HG03460 (cell line): ENCODE measurements at regions not wholly inside any gene's neighbourhood (a gene's known extent, or its start where the extent isn't known, plus 50 kb on each side); places are given as distances from the start of the nearest gene placed in this dataset.
"Not testable (repeated sequence)": the region's sequence is repeated elsewhere in the genome, so short reads cannot be mapped to it uniquely, and the experiment has no call there.

Experiments
- ATAC-seq: cut with Tn5 transposase; IDR thresholded peaks from one replicate; pipeline ENCODE4 v1.9.1; 2021; ENCODE audit not compliant: unreplicated experiment

DNA sequence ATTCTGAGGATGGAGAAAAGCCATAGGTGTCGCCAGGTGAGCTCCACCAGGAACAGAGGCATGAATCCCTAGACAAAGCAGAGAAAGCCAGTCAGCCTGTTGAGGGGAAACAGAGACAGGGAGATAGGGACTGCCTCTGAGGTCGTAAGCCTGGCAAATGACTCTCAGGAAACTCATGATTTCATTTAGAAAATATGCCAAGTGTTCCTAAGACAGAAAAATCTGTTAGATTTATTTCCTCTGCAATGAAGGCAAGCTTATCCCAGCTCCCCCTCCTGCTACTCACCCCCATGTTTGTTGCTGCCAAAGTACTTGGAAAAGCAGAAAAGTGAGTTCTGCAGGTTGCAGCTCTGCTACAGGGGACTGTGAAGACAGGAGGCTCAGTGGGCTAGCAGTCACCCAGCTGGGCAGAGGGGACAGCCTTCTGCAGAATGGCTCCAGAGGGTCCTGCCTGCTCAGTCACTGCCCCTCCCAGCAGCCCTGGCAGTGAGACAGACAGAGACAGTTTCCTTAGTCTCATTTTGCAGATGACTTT is 184.3 kb downstream of the ADRA2A start:
- no peak for ATAC-seq

DNA sequence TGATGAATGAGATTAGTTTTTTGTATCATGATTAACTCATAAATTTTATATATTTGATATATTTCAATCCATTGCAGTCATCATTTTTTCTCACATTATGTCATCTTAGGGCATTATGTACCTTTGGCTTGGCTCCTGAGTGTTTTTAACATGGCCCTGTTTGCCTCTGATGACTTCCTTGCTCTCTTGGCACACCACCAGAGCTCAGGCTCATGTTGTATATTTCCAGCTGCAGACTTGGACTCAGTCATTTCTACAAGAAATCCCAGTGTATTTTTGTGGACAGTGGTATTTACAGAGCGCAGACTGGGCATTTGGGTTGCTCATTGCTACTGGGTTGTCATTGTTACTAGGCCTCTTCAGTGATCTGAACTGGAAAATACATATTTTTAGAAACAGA is 188.5 kb downstream of the ADRA2A start:
- no peak for ATAC-seq

DNA sequence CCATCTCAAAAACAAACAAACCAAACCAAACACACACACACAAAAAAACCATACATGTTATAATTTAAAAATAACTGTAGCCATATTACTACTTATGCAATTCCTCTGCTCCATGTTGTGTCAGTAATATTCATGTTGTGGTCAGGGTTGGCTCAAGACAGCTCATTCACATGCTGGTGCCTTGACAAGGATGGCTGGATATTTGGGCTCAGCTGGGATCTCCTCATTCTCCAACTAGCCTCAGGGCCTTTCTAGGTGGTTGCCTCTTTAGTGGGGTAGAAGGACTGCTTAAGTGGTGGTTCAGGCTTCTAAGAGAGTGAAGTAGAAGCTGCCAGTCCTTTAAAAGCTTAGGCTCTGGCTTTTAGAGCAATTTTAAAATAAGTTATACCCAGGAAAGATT is 189.3 kb downstream of the ADRA2A start:
- no peak for ATAC-seq

DNA sequence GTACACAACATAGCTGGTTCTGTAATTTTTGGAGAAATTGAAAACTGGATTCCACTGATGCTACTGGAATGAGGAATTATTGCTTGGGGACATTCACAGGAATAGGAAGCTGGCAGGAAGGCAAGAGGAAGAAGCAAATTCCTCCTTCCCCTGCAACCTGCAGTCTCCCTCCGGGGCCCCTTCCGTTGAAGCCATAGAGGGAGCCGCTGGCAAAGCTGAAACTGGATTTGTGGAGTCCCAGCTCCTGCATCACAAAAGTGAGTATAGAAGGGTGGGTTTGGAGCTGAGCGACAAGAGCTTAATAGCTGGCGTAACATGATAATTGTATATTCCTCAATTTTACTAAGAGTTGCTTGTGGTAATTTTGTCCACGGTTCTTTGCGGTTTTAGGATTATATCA is 190.8 kb downstream of the ADRA2A start:
- no peak for ATAC-seq

- no peak for ATAC-seq
Observed at GRCh38 chr10:111273235-111273634, 196.4 kb downstream of the ADRA2A start.

DNA sequence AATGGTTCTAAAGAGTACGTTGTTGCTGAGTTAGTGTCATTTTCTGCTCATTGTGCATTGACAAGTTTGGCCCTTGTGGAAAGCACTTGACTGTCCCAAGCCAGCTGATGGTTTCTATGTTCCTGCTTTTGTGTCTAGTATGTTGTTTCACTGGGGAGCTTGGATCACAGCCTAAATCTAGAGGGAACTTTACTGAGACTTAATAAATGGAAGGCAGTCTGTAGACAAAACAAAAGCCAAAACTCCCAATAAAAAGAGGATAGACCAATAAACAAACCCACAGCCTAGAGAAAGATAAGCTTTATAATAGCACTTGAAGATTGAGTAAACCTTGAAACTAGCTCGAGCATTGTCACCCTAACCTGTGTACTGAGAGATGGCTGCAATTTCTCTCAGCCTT is 196.8 kb downstream of the ADRA2A start:
- ATAC-seq = no peak

GRCh38 chr10:111275091-111275490 is 198.3 kb downstream of the ADRA2A start:
- ATAC-seq = no peak

GRCh38 chr10:111277661-111278060 is 200.8 kb downstream of the ADRA2A start:
- no peak for ATAC-seq

DNA sequence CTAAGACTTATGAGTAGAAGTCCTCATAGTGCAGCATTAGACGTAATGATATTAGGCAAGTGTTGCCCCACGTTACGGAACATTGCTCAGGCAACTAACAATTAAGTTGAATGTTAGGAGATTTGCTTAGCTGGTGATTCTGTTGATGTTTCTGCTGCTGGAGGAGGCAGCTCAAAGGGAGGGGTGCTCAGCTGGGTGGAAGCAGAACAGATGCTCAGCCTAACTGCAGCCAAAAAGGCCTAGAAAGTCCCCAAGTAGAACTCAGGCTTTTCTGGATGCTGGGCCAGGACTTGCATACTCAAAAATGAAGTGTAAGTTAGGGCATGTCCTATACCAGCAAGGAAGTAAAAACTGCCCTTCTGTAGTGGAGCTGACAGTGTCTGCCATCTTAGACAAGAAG is 201.4 kb downstream of the ADRA2A start:
- ATAC-seq = no peak

DNA sequence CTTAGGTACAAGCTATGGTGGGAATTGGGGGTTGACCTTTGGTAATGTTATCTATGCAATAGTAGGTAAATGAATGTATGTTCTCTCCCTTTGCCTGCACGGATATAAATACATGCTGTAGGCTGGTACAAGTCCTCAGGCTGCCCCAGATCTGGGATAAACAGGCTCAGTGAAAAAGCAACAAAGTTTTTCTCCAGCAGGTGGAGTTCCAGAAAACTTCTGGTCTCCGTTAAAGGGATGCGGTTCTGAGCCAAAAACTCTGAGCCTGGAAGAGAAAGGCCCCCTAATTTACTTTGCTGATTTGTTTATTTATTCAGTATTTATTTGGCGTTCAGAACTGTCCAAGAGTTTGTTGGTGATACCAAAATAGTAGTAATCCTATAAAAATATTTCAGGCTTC is 204.7 kb downstream of the ADRA2A start:
- ATAC-seq = no peak

GRCh38 chr10:111289461-111289860 is 212.6 kb downstream of the ADRA2A start:
- ATAC-seq = no peak

GRCh38 chr10:111290649-111291048 is 213.8 kb downstream of the ADRA2A start:
- no peak for ATAC-seq

- ATAC-seq = no peak
Observed at GRCh38 chr10:111295788-111296187, 219.0 kb downstream of the ADRA2A start.

DNA sequence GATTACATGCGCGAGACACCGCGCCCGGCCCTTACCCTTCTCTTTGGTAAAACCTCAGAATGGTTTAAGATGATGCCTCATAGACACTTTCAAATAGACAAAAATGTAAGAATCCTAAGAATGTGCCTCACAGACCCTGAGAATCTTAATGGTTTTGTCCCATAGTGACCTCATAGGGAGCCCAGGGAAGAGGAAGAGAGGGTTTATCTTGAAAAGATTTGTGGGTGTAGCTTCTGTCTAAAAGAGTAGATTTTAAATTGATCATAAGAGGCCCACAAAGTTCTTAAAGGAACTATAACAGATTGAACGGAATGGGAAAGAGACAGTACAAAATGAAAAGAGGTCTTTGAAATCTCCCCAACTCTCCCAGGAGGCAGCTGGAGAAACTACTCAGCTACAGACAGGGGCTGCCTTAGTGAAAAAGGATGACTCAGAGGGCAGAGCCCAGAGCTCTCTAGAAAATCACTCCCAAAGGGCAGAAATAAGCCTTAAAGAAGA is 220.6 kb downstream of the ADRA2A start:
- no peak for ATAC-seq

DNA sequence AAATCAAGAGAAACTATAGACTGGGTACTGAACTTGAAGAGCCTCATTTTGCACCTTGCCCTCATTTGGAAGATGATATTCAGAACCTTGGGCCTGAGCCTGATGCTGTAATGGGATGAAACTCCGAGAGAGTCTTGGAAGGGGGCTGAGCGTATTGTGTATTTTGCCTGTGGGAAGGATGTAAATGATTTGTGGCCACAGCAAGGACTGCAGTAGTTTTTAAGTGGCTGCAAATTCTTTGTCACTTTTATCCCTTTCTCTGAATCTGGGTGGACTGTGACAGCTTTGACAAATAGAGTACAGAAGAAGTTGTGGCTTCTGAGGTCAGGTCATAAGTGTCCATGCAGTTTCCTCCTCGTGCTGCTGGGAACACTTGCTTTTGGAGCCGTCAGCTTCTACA is 221.2 kb downstream of the ADRA2A start:
- ATAC-seq = no peak

DNA sequence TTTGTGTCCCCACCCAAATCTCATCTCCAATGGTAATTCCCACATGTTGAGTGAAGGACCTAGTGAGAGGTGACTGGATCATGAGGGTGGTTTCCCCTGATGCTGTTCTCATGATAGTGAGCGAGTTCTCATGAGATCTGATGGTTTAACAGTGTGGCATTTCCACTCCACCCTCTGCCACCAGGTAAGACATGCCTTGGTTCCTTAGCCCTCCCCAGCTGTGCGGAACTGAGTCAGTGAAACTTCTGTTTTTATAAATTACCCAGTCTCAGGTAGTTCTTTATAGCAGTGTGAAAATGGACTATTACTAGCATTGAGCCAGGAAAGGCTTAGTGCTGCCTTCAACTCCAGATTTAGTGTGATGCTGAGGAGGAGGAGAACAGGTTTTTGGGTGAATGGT is 222.2 kb downstream of the ADRA2A start:
- ATAC-seq = no peak

DNA sequence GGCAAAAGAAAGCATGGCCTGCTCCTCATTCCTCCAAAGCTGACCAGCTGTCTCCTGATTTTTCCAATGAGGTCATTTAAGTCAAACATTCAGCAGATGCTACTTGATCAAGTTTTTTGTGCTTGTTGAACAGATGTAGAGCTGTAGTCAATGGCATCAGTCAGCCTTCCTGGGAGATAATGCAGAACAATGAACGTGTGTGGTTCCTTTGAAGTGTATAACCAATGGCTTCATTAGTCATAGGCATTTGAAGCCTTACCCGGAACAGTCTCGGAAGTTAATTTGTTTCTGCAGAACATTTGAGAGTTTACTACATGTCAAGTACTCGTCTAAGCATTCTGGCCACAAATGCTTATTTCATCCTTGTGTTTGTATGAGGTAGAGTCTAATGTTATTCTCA is 227.1 kb downstream of the ADRA2A start:
- ATAC-seq = no peak

DNA sequence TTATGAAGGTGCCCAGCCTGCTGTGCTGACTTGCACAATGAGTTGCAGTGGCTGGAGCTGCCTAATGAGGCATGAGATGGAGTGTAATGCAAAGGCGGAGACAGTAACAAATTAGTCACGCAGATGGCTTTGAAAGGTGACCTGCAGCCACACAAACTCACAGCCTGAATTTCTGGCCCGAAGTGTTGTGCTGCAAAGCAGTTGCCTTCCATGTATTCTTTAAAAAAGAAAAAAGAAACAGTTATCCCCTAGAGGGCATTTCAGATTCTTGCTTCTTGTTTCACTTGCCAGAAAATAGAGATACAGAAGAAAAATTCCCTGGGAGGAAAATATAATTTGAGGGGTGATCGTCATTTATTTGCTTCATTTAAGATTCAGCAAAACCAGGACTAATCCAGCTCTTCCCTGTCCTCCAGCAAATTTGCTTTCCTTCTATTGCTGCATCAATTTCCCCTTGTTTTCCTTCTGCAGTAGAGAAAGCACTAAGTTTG is 239.9 kb downstream of the ADRA2A start:
- ATAC-seq = no peak

GRCh38 chr10:111319866-111320265 is 243.0 kb downstream of the ADRA2A start:
- no peak for ATAC-seq

GRCh38 chr10:111323389-111323966 is 246.6 kb downstream of the ADRA2A start:
- ATAC-seq = no peak

DNA sequence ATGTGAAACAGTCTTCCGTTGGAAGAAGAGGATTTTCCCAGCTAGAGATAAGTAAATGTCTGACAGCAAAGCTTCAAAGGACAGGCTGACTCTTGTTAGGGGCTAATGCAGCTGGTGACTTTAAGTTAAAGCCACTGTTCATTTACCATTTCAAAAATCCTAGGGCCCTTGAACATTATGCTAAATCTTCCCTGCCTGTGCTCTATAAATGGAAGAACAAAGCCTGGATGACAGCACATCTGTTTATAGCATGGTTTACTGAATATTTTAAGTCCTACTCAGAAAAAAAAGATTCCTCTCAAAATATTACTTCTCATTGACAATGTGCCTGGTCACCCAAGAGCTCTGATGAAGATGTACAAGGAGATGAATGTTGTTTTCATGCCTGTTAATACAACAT is 255.3 kb downstream of the ADRA2A start:
- ATAC-seq = not testable (repeated sequence)

DNA sequence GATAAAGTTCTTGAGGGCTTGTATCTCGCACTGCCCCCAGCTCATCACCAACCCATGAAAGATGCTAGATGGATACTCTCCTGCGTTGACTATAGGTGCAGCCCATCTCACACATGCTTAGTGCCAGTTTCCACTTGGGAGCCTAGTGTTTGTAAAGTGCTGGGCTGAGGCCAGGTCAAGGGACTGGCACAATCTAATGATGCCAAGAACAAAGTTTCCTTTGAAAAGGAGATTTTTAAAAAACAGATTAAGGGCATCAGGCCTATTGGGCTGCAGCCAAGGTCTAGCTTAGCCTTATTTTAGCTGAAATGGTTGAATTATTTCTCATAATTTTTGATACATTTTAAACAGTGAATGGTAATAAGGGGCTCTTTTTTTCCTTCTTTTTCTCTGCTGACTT is 259.0 kb downstream of the ADRA2A start:
- ATAC-seq = no peak

DNA sequence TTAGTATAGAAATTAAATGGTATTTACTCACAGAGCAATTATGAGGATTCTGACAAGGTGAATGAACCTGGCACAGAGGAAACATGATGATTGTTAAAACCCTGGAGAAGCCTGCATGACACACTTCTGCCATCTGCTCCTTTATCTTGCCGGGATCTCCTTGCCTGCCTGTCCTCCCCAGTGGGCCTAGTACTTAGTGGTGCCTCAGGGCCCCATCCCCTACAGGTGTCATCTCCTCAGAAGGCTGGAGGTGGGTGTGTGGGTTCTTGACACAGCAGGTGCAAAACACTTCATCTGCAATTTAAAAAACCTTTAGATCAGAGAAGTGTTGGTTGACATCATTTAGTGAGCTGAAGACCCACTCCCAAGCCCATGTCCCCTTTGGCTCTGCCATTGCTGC is 261.2 kb downstream of the ADRA2A start:
- ATAC-seq = no peak
